Gastrocnemius medialis (tissue), 4 donors: ENCODE measurements at regions not wholly inside any gene's neighbourhood (a gene's known extent, or its start where the extent isn't known, plus 50 kb on each side); places are given as distances from the start of the nearest gene placed in this dataset.

Experiments
- CTCF ChIP-seq, 5 experiments: fragments of 450-650 bp in 3 of 5; fragments of 200-600 bp in 2 of 5; sonication (generic) in 2 of 5; IDR thresholded peaks in 4 of 5; conservative IDR thresholded peaks in 1 of 5; 1 replicate in 4 of 5; 2 replicates in 1 of 5; pipeline ENCODE4 v1.5.1; 2016 to 2019; ENCODE audit warnings: antibody characterized with exemption in 5 of 5, mild to moderate bottlenecking in 3 of 5, moderate library complexity in 3 of 5
- POLR2A ChIP-seq, 2 donors: fragments of 450-650 bp; IDR thresholded peaks; one replicate each; pipeline ENCODE4 v1.6.1; 2017; ENCODE audit warnings: antibody characterized with exemption in 2 of 2, mild to moderate bottlenecking in 2 of 2, moderate library complexity in 2 of 2

- no peak for TF ChIP-seq CTCF (IDR thresholded peaks at IDR 0.05 in 4 of 5, conservative IDR thresholded peaks at IDR 0.05 in 1 of 5)
- no peak for TF ChIP-seq POLR2A (IDR thresholded peaks at IDR 0.05)
Measured at GRCh38 chr7:88681682-88682081, 77.8 kb upstream of the ZNF804B start.
